ENCODE measurements at regions not wholly inside any gene's neighbourhood (a gene's known extent, or its start where the extent isn't known, plus 50 kb on each side); places are given as distances from the start of the nearest gene placed in this dataset.

DNA sequence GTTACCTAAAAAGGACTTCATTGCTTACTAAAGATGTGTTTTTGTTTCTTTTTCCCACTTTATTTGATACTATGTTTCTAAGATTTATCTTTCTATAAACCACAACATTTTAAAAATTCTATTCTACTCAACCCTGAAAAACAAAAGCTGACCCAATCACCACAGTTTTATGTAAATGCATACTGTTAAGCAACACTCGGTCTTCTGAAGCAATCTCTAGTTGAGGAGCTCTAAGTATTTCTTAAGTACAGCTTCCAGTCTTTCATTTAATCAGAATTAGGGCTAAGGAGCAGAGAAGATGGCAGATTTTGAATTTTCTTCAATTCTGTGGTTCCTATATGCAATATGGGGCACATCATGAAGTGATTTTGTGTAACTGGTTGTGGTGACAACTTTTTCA is 72.2 kb upstream of the SLC4A10 start:
- Mint-ChIP-seq H3K36me3 (ENCODE audit: insufficient read depth, unreplicated experiment) (no peaks in the 10 kb centered on the region), H3K4me3 (ENCODE audit: unreplicated experiment) (no peak overlapping the region), H3K27ac (ENCODE audit: low read depth, unreplicated experiment) (no peak overlapping the region), H3K27me3 (ENCODE audit: insufficient read depth, unreplicated experiment) (peaks cover 33% of the 10 kb centered on the region), H3K9me3 (ENCODE audit: unreplicated experiment) (no peaks in the 10 kb centered on the region), H3K4me1 (ENCODE audit: insufficient read depth, unreplicated experiment) (no peaks in the 10 kb centered on the region)
- ChIA-PET CTCF (interaction anchor here (0.5 to 1.5 kb wide), 3 partner anchors 9 to 34 kb away, joined by 3 to 4 read pairs (median 3); no protein-coding TSS in a partner anchor), POLR2A (no interaction called here)
- intact Hi-C loops (cut with micrococcal nuclease): no loop called here
- no TSS peak for BruUV-seq (replicated peaks)
- peak; percentile 17 for DNase-seq (ENCODE audit: unreplicated experiment)
- TF ChIP-seq, protein P1, sequence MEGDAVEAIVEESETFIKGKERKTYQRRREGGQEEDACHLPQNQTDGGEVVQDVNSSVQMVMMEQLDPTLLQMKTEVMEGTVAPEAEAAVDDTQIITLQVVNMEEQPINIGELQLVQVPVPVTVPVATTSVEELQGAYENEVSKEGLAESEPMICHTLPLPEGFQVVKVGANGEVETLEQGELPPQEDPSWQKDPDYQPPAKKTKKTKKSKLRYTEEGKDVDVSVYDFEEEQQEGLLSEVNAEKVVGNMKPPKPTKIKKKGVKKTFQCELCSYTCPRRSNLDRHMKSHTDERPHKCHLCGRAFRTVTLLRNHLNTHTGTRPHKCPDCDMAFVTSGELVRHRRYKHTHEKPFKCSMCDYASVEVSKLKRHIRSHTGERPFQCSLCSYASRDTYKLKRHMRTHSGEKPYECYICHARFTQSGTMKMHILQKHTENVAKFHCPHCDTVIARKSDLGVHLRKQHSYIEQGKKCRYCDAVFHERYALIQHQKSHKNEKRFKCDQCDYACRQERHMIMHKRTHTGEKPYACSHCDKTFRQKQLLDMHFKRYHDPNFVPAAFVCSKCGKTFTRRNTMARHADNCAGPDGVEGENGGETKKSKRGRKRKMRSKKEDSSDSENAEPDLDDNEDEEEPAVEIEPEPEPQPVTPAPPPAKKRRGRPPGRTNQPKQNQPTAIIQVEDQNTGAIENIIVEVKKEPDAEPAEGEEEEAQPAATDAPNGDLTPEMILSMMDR (IDR thresholded peaks at IDR 0.05; ENCODE audit: unreplicated experiment): no peak

DNA sequence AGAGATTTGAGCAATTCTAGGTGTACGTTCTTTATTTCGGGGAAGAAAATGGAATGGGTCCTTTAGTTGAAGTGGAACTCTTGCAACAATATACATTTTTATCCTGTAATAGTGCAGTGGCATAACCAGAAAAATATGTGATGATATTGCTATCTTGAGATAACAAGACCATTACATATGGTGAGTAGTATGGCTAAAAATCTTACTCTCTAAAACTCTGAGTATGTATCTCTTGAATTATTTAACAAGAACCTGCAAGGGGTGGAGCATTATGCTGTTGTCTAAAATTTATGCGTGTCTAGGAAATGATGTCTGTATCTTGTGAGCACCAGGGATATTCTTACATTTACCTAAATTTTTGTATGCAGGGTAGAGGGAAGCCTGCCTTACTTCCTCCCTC is 68.4 kb upstream of the SLC4A10 start:
- H3K9me3 Mint-ChIP-seq (ENCODE audit: unreplicated experiment): no peaks in the 10 kb centered on the region
- POLR2A ChIA-PET: no interaction called here

DNA sequence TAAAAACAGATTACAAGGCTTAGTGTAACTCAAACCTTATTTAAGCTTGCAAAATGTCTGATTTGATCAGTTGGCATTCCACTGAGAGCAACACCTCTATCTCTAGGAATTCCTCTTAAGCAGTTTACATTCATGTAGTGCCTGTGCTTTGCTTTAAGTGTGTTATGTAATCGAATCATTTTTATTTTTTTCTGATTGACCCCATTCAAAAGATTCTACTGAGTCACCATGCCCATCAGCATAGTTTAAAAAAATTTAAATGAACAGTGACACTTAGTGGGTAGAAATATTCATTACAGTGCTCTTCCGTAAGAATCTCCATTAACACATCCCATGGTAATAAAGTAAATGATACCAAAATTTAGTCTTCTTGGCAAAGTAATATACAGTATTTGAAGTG is 67.8 kb upstream of the SLC4A10 start:
- TF ChIP-seq, protein P1 (IDR thresholded peaks at IDR 0.05; ENCODE audit: unreplicated experiment): no peak
- Mint-ChIP-seq H3K4me1 (ENCODE audit: insufficient read depth, unreplicated experiment) (no peaks in the 10 kb centered on the region), H3K27me3 (ENCODE audit: insufficient read depth, unreplicated experiment) (peaks cover 26% of the 10 kb centered on the region), H3K9me3 (ENCODE audit: unreplicated experiment) (no peaks in the 10 kb centered on the region), H3K27ac (ENCODE audit: low read depth, unreplicated experiment) (no peak overlapping the region), H3K4me3 (ENCODE audit: unreplicated experiment) (no peak overlapping the region), H3K36me3 (ENCODE audit: insufficient read depth, unreplicated experiment) (no peaks in the 10 kb centered on the region)
- intact Hi-C loops (cut with micrococcal nuclease): loop anchor here (1.0 kb wide), 1 partner anchor 305 kb away; no protein-coding TSS in a partner anchor
- CTCF ChIA-PET: interaction anchor here (0.7 to 1.3 kb wide), 2 partner anchors 11 to 30 kb away, joined by 3 read pairs; no protein-coding TSS in a partner anchor
- POLR2A ChIA-PET: no interaction called here
- BruUV-seq (replicated peaks): no TSS peak
- DNase-seq (ENCODE audit: unreplicated experiment): peak; percentile 11

More for the DNA sequence above, 68.4 kb upstream of the SLC4A10 start:
- Mint-ChIP-seq H3K27ac (ENCODE audit: low read depth, unreplicated experiment) (no peak overlapping the region), H3K36me3 (ENCODE audit: insufficient read depth, unreplicated experiment) (no peaks in the 10 kb centered on the region), H3K4me1 (ENCODE audit: insufficient read depth, unreplicated experiment) (no peaks in the 10 kb centered on the region), H3K27me3 (ENCODE audit: insufficient read depth, unreplicated experiment) (peaks cover 32% of the 10 kb centered on the region), H3K4me3 (ENCODE audit: unreplicated experiment) (no peak overlapping the region)
- BruUV-seq (replicated peaks): no TSS peak
- intact Hi-C loops (cut with micrococcal nuclease): loop anchor here (1.0 kb wide), 1 partner anchor 305 kb away; no protein-coding TSS in a partner anchor
- CTCF ChIA-PET: interaction anchor here (0.7 to 1.3 kb wide), 3 partner anchors 11 to 224 kb away, joined by 3 read pairs; no protein-coding TSS in a partner anchor
- no peak for DNase-seq (ENCODE audit: unreplicated experiment)
- TF ChIP-seq, protein P1 (IDR thresholded peaks at IDR 0.05; ENCODE audit: unreplicated experiment): no peak

DNA sequence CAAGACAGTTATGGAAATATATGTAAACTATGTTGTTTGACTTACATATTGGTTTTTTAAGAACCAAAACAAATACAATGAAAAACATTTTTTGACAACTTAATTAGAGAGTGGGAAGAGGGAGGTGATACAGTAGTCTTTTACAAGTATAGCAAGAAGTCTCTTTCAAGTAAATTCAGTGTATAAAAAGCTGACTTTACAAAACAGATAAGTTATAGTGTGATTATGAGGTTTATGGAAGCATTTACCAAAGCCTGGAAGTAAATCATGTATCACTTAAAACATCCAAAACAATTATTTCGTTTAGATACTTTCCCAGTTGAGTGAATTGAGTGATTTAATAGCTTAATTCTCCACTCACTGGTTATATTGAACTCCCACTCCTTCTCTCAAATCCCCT is 66.7 kb upstream of the SLC4A10 start:
- DNase-seq (ENCODE audit: unreplicated experiment): no peak
- H3K4me3 Mint-ChIP-seq (ENCODE audit: unreplicated experiment): no peak overlapping the region
- BruUV-seq (replicated peaks): no TSS peak
- POLR2A ChIA-PET: no interaction called here
- TF ChIP-seq, protein P1 (IDR thresholded peaks at IDR 0.05; ENCODE audit: unreplicated experiment): no peak
- no peaks in the 10 kb centered on the region for H3K9me3 Mint-ChIP-seq (ENCODE audit: unreplicated experiment)
- CTCF ChIA-PET: interaction anchor here (0.7 to 1.3 kb wide), 2 partner anchors 307 to 346 kb away, joined by 3 to 6 read pairs; no protein-coding TSS in a partner anchor
- peaks cover 15% of the 10 kb centered on the region for H3K27me3 Mint-ChIP-seq (ENCODE audit: insufficient read depth, unreplicated experiment)
- intact Hi-C loops (cut with micrococcal nuclease): no loop called here
- no peaks in the 10 kb centered on the region for H3K36me3 Mint-ChIP-seq (ENCODE audit: insufficient read depth, unreplicated experiment)
- H3K27ac Mint-ChIP-seq (ENCODE audit: low read depth, unreplicated experiment): no peak overlapping the region
- no peaks in the 10 kb centered on the region for H3K4me1 Mint-ChIP-seq (ENCODE audit: insufficient read depth, unreplicated experiment)
